ENCODE measurements at regions not wholly inside any gene's neighbourhood (a gene's known extent, or its start where the extent isn't known, plus 50 kb on each side); places are given as distances from the start of the nearest gene placed in this dataset.

GRCh38 chr1:38724160-38725131 lies 135.1 kb downstream of the RRAGC start:
- H3K27me3 Mint-ChIP-seq (ENCODE audit: low read depth), result peaks cover 72% of the 10 kb centered on the region
- no peak overlapping the region for H3K27ac Mint-ChIP-seq
- ATAC-seq (replicated peaks in 1 of 2), result no peak
- H3K4me3 Mint-ChIP-seq, result no peak overlapping the region
- DNase-seq, result no peak
- H3K4me1 Mint-ChIP-seq (ENCODE audit: low read depth), result no peaks in the 10 kb centered on the region
- H3K9me3 Mint-ChIP-seq, result no peaks in the 10 kb centered on the region
- no peaks in the 10 kb centered on the region for H3K36me3 Mint-ChIP-seq (ENCODE audit: insufficient read depth in 2 of 2)

- no peak for DNase-seq
- H3K9me3 Mint-ChIP-seq, result no peaks in the 10 kb centered on the region
- H3K4me1 Mint-ChIP-seq (ENCODE audit: low read depth), result no peaks in the 10 kb centered on the region
- H3K4me3 Mint-ChIP-seq, result no peak overlapping the region
- peaks cover 47% of the 10 kb centered on the region for H3K27me3 Mint-ChIP-seq (ENCODE audit: low read depth)
- no peak overlapping the region for H3K27ac Mint-ChIP-seq
- ATAC-seq (replicated peaks in 1 of 2), result no peak
- no peaks in the 10 kb centered on the region for H3K36me3 Mint-ChIP-seq (ENCODE audit: insufficient read depth in 2 of 2)
Observed at GRCh38 chr1:38721816-38722215, 137.8 kb downstream of the RRAGC start.

GRCh38 chr1:38719880-38720279 lies 139.7 kb downstream of the RRAGC start:
- Mint-ChIP-seq H3K9me3 (no peaks in the 10 kb centered on the region), H3K36me3 (ENCODE audit: insufficient read depth in 2 of 2) (no peaks in the 10 kb centered on the region), H3K4me3 (no peak overlapping the region), H3K27ac (no peak overlapping the region), H3K4me1 (ENCODE audit: low read depth) (no peaks in the 10 kb centered on the region), H3K27me3 (ENCODE audit: low read depth) (peaks cover 31% of the 10 kb centered on the region)
- no peak for ATAC-seq (replicated peaks in 1 of 2)
- no peak for DNase-seq

GRCh38 chr1:38718031-38718430 lies 141.5 kb downstream of the RRAGC start:
- Mint-ChIP-seq H3K36me3 (ENCODE audit: insufficient read depth in 2 of 2) (no peaks in the 10 kb centered on the region), H3K27me3 (ENCODE audit: low read depth) (peaks cover 21% of the 10 kb centered on the region), H3K4me3 (no peak overlapping the region), H3K27ac (no peak overlapping the region), H3K9me3 (no peaks in the 10 kb centered on the region), H3K4me1 (ENCODE audit: low read depth) (no peaks in the 10 kb centered on the region)
- no peak for ATAC-seq (replicated peaks in 1 of 2)
- no peak for DNase-seq

- Mint-ChIP-seq H3K36me3 (ENCODE audit: insufficient read depth in 2 of 2) (no peaks in the 10 kb centered on the region), H3K27me3 (ENCODE audit: low read depth) (peaks cover 17% of the 10 kb centered on the region), H3K4me1 (ENCODE audit: low read depth) (no peaks in the 10 kb centered on the region), H3K27ac (no peak overlapping the region), H3K4me3 (no peak overlapping the region), H3K9me3 (no peaks in the 10 kb centered on the region)
- DNase-seq (no peak), ATAC-seq (replicated peaks in 1 of 2) (no peak)
Observed at GRCh38 chr1:38716229-38716628, 143.3 kb downstream of the RRAGC start.

GRCh38 chr1:38715415-38715814 lies 144.2 kb downstream of the RRAGC start:
- ATAC-seq (replicated peaks in 1 of 2), result no peak
- no peak overlapping the region for H3K27ac Mint-ChIP-seq
- no peaks in the 10 kb centered on the region for H3K9me3 Mint-ChIP-seq
- no peaks in the 10 kb centered on the region for H3K4me1 Mint-ChIP-seq (ENCODE audit: low read depth)
- H3K4me3 Mint-ChIP-seq, result no peak overlapping the region
- H3K27me3 Mint-ChIP-seq (ENCODE audit: low read depth), result peaks cover 10% of the 10 kb centered on the region
- no peak for DNase-seq
- H3K36me3 Mint-ChIP-seq (ENCODE audit: insufficient read depth in 2 of 2), result no peaks in the 10 kb centered on the region

- no peaks in the 10 kb centered on the region for H3K9me3 Mint-ChIP-seq
- no peak for DNase-seq
- peaks cover 9% of the 10 kb centered on the region for H3K27me3 Mint-ChIP-seq (ENCODE audit: low read depth)
- H3K4me3 Mint-ChIP-seq, result no peak overlapping the region
- H3K27ac Mint-ChIP-seq, result no peak overlapping the region
- no peak for ATAC-seq (replicated peaks in 1 of 2)
- H3K4me1 Mint-ChIP-seq (ENCODE audit: low read depth), result no peaks in the 10 kb centered on the region
- H3K36me3 Mint-ChIP-seq (ENCODE audit: insufficient read depth in 2 of 2), result no peaks in the 10 kb centered on the region
Observed at GRCh38 chr1:38712046-38712445, 147.5 kb downstream of the RRAGC start.

- DNase-seq (no peak), ATAC-seq (replicated peaks in 1 of 2) (no peak)
- H3K9me3 Mint-ChIP-seq, result peaks cover 0 to 9% of the 10 kb centered on the region in 2 donors
- H3K4me1 Mint-ChIP-seq (ENCODE audit: low read depth), result no peaks in the 10 kb centered on the region
- peaks cover 0 to 3% of the 10 kb centered on the region in 2 donors for H3K36me3 Mint-ChIP-seq (ENCODE audit: insufficient read depth in 2 of 2)
- no peak overlapping the region for H3K4me3 Mint-ChIP-seq
- no peak overlapping the region for H3K27ac Mint-ChIP-seq
- peaks cover 17% of the 10 kb centered on the region for H3K27me3 Mint-ChIP-seq (ENCODE audit: low read depth)
Observed at GRCh38 chr1:38708701-38709258, 150.8 kb downstream of the RRAGC start.

- DNase-seq (no peak), ATAC-seq (replicated peaks in 1 of 2) (no peak)
- Mint-ChIP-seq H3K27me3 (ENCODE audit: low read depth) (peaks cover 27% of the 10 kb centered on the region), H3K4me1 (ENCODE audit: low read depth) (no peaks in the 10 kb centered on the region), H3K36me3 (ENCODE audit: insufficient read depth in 2 of 2) (peaks cover 0 to 3% of the 10 kb centered on the region in 2 donors), H3K9me3 (peaks cover 0 to 7% of the 10 kb centered on the region in 2 donors), H3K27ac (no peak overlapping the region), H3K4me3 (no peak overlapping the region)
Observed at GRCh38 chr1:38701088-38701487, 158.5 kb downstream of the RRAGC start.

- Mint-ChIP-seq H3K4me1 (ENCODE audit: low read depth) (no peaks in the 10 kb centered on the region), H3K4me3 (no peak overlapping the region), H3K9me3 (peaks cover 0 to 2% of the 10 kb centered on the region in 2 donors), H3K27me3 (ENCODE audit: low read depth) (peaks cover 27% of the 10 kb centered on the region), H3K27ac (no peak overlapping the region), H3K36me3 (ENCODE audit: insufficient read depth in 2 of 2) (peaks cover 0 to 2% of the 10 kb centered on the region in 2 donors)
- no peak for DNase-seq
- no peak for ATAC-seq (replicated peaks in 1 of 2)
Observed at GRCh38 chr1:38700077-38700470, 159.5 kb downstream of the RRAGC start.

- no peak overlapping the region for H3K27ac Mint-ChIP-seq
- DNase-seq, result no peak
- H3K9me3 Mint-ChIP-seq, result no peaks in the 10 kb centered on the region
- H3K4me3 Mint-ChIP-seq, result no peak overlapping the region
- ATAC-seq (replicated peaks in 1 of 2), result no peak
- H3K4me1 Mint-ChIP-seq (ENCODE audit: low read depth), result no peaks in the 10 kb centered on the region
- no peaks in the 10 kb centered on the region for H3K36me3 Mint-ChIP-seq (ENCODE audit: insufficient read depth in 2 of 2)
- peaks cover 28% of the 10 kb centered on the region for H3K27me3 Mint-ChIP-seq (ENCODE audit: low read depth)
Observed at GRCh38 chr1:38699330-38700076, 160.1 kb downstream of the RRAGC start.

- Mint-ChIP-seq H3K36me3 (ENCODE audit: insufficient read depth in 2 of 2) (no peaks in the 10 kb centered on the region), H3K4me3 (no peak overlapping the region), H3K27ac (no peak overlapping the region), H3K4me1 (ENCODE audit: low read depth) (no peaks in the 10 kb centered on the region), H3K9me3 (no peaks in the 10 kb centered on the region), H3K27me3 (ENCODE audit: low read depth) (peaks cover 26% of the 10 kb centered on the region)
- ATAC-seq (replicated peaks in 1 of 2) (no peak), DNase-seq (no peak)
Observed at GRCh38 chr1:38697387-38697786, 162.2 kb downstream of the RRAGC start.

GRCh38 chr1:38696371-38696770 lies 163.2 kb downstream of the RRAGC start:
- ATAC-seq (replicated peaks in 1 of 2), result no peak
- no peak overlapping the region for H3K4me3 Mint-ChIP-seq
- H3K9me3 Mint-ChIP-seq, result no peaks in the 10 kb centered on the region
- no peak overlapping the region for H3K27ac Mint-ChIP-seq
- peaks cover 30% of the 10 kb centered on the region for H3K27me3 Mint-ChIP-seq (ENCODE audit: low read depth)
- DNase-seq, result no peak
- H3K36me3 Mint-ChIP-seq (ENCODE audit: insufficient read depth in 2 of 2), result no peaks in the 10 kb centered on the region
- no peaks in the 10 kb centered on the region for H3K4me1 Mint-ChIP-seq (ENCODE audit: low read depth)

Data from activated T-cell treated with anti-CD3 and anti-CD28 coated beads, Interleukin-2, amount 50 U/mL, for 72 hours (primary cell).